ENCODE measurements at regions not wholly inside any gene's neighbourhood (a gene's known extent, or its start where the extent isn't known, plus 50 kb on each side); places are given as distances from the start of the nearest gene placed in this dataset.

DNA sequence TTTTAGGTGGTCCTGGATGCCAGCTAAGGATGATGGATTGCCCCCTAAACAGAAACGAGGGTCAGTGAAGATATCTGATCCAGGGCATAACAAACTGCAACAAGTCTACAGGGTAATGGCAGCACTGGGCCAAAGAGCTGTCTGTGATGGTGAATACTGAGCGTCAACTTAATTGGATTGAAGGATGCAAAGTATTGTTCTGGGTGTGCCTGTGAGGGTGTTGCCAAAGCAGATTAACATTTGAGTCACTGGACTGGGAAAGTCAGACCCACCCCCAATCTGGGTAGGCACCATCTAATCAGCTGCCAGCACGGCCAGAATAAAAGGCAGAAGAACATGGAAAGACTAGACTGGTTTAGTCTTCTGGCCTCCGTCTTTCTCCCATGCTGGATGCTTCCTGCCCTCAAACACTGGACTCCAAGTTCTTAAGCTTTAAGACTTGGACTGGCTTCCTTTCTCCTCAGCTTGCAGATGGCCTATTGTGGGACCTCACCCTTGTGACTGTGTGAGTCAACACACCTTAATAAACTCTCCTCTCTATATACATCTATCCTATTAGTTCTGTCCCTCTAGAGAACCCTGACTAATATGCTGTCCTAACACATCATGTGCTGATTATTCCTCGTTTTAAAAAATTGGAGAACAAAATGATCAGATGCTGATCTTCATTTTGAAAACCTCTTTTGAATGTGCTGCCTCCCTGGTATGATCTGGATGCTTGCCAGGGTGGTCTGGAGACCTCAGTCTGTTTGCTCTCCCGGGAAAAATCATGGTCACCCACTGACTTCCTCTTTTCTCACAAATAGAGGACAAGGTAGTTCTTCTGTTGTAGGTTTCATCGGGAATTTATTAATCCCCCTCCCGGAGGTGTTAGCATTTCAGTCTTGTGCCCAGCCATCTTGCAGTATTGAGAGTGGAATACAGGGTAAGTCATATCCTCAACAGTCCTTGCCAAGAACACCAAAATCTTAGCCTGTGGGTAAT, 234.7 kb downstream of the SETD4 start:
- no peaks in the 10 kb centered on the region for H3K27me3 ChIP-seq
- TF ChIP-seq CTCF (IDR thresholded peaks at IDR 0.05), result no peak
- no peaks in the 10 kb centered on the region for H3K9me3 ChIP-seq
- no peak for ATAC-seq
- intact Hi-C loops (cut with DNase I), result no loop called here
- no peak for FAIRE-seq
- no peak overlapping the region for H3K27ac ChIP-seq
- H3K4me3 ChIP-seq, result no peak overlapping the region
- H3K4me1 ChIP-seq, result no peaks in the 10 kb centered on the region
- DNase-seq, result no peak
- no peaks in the 10 kb centered on the region for H3K36me3 ChIP-seq
- WGBS, 2 donors, result 72 to 77% methylated on average over 8 of the region's 8 CpGs

GRCh38 chr21:35824136-35824535, 236.2 kb downstream of the SETD4 start:
- WGBS, 2 donors, result 89 to 92% methylated on average over 3 of the region's 3 CpGs
- DNase-seq, result no peak
- ATAC-seq, result no peak
- TF ChIP-seq CTCF (IDR thresholded peaks at IDR 0.05), result no peak
- FAIRE-seq, result no peak
- no peaks in the 10 kb centered on the region for H3K27me3 ChIP-seq
- H3K4me3 ChIP-seq, result no peak overlapping the region
- intact Hi-C loops (cut with DNase I), result no loop called here
- no peaks in the 10 kb centered on the region for H3K4me1 ChIP-seq
- no peaks in the 10 kb centered on the region for H3K36me3 ChIP-seq
- no peaks in the 10 kb centered on the region for H3K9me3 ChIP-seq
- no peak overlapping the region for H3K27ac ChIP-seq

DNA sequence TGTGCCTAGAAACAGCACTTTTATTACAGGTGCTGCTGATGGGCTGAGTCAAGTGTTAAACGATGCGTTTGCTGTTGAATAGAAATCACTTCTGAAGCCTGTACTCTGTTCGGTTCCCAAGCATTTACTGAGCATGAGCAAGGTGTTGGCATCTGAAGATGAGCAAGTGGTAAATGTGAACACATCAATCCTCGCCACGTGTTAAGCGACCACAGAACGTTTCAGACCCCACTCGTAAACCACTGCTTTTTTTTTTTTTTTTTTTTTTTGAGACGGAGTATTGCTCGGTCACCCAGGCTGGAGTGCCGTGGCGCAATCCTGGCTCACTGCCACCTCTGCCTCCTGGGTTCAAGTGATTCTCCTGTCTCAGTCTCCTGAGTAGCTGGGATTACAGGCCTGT, 241.2 kb downstream of the SETD4 start:
- ATAC-seq (no peak), FAIRE-seq (no peak), DNase-seq (no peak)
- no peaks in the 10 kb centered on the region for H3K36me3 ChIP-seq
- H3K9me3 ChIP-seq, result no peaks in the 10 kb centered on the region
- H3K4me3 ChIP-seq, result no peak overlapping the region
- H3K27ac ChIP-seq, result no peak overlapping the region
- intact Hi-C loops (cut with DNase I), result no loop called here
- peaks cover 0 to 3% (median 0%) of the 10 kb centered on the region in 3 donors for H3K4me1 ChIP-seq
- WGBS, 2 donors, result 89 to 94% methylated on average over 12 of the region's 12 CpGs
- no peak for TF ChIP-seq CTCF (IDR thresholded peaks at IDR 0.05)
- H3K27me3 ChIP-seq, result no peaks in the 10 kb centered on the region

- 67 to 68% methylated on average over 8 of the region's 8 CpGs for WGBS, 2 donors
- H3K27ac ChIP-seq, result no peak overlapping the region
- no peak for TF ChIP-seq CTCF (IDR thresholded peaks at IDR 0.05)
- intact Hi-C loops (cut with DNase I), result no loop called here
- H3K36me3 ChIP-seq, result no peaks in the 10 kb centered on the region
- FAIRE-seq (no peak), DNase-seq (no peak), ATAC-seq (no peak)
- no peaks in the 10 kb centered on the region for H3K9me3 ChIP-seq
- H3K27me3 ChIP-seq, result no peaks in the 10 kb centered on the region
- H3K4me3 ChIP-seq, result no peak overlapping the region
- H3K4me1 ChIP-seq, result peaks cover 0 to 6% (median 0%) of the 10 kb centered on the region in 3 donors
These were observed 241.7 kb downstream of the SETD4 start for GRCh38 chr21:35818597-35818996.

All from pancreas (tissue), 10 donors.